ENCODE measurements at regions not wholly inside any gene's neighbourhood (a gene's known extent, or its start where the extent isn't known, plus 50 kb on each side); places are given as distances from the start of the nearest gene placed in this dataset.

GRCh38 chr2:126785862-126786261 is 112.8 kb upstream of the TEX51 start:
- no peak for DNase-seq (ENCODE audit: low read depth)
- peaks cover 2% of the 10 kb centered on the region for H3K27me3 ChIP-seq (ENCODE audit: control insufficient read depth, insufficient read depth, low read length)
- no peaks in the 10 kb centered on the region for H3K36me3 ChIP-seq (ENCODE audit: control insufficient read depth, insufficient read depth, low read length)
- no peak for TF ChIP-seq CTCF (IDR thresholded peaks at IDR 0.05; ENCODE audit: insufficient read depth, low read length, poor library complexity, severe bottlenecking)
- H3K4me3 ChIP-seq (ENCODE audit: low read depth, low read length): no peak overlapping the region

- no peak overlapping the region for H3K4me3 ChIP-seq (ENCODE audit: low read depth, low read length)
- DNase-seq (ENCODE audit: low read depth): no peak
- H3K36me3 ChIP-seq (ENCODE audit: control insufficient read depth, insufficient read depth, low read length): no peaks in the 10 kb centered on the region
- no peak for TF ChIP-seq CTCF (IDR thresholded peaks at IDR 0.05; ENCODE audit: insufficient read depth, low read length, poor library complexity, severe bottlenecking)
- H3K27me3 ChIP-seq (ENCODE audit: control insufficient read depth, insufficient read depth, low read length): peaks cover 2% of the 10 kb centered on the region
Measured at GRCh38 chr2:126786765-126787164, 111.9 kb upstream of the TEX51 start.

GRCh38 chr2:126787289-126787688 is 111.4 kb upstream of the TEX51 start:
- no peak overlapping the region for H3K4me3 ChIP-seq (ENCODE audit: low read depth, low read length)
- no peak for DNase-seq (ENCODE audit: low read depth)
- no peak for TF ChIP-seq CTCF (IDR thresholded peaks at IDR 0.05; ENCODE audit: insufficient read depth, low read length, poor library complexity, severe bottlenecking)
- peaks cover 2% of the 10 kb centered on the region for H3K27me3 ChIP-seq (ENCODE audit: control insufficient read depth, insufficient read depth, low read length)
- no peaks in the 10 kb centered on the region for H3K36me3 ChIP-seq (ENCODE audit: control insufficient read depth, insufficient read depth, low read length)

- no peak for TF ChIP-seq CTCF (IDR thresholded peaks at IDR 0.05; ENCODE audit: insufficient read depth, low read length, poor library complexity, severe bottlenecking)
- Histone ChIP-seq H3K4me3 (ENCODE audit: low read depth, low read length) (no peak overlapping the region), H3K36me3 (ENCODE audit: control insufficient read depth, insufficient read depth, low read length) (no peaks in the 10 kb centered on the region), H3K27me3 (ENCODE audit: control insufficient read depth, insufficient read depth, low read length) (peaks cover 2% of the 10 kb centered on the region)
- no peak for DNase-seq (ENCODE audit: low read depth)
Measured at GRCh38 chr2:126788113-126788512, 110.6 kb upstream of the TEX51 start.

- peaks cover 2% of the 10 kb centered on the region for H3K27me3 ChIP-seq (ENCODE audit: control insufficient read depth, insufficient read depth, low read length)
- H3K36me3 ChIP-seq (ENCODE audit: control insufficient read depth, insufficient read depth, low read length): no peaks in the 10 kb centered on the region
- DNase-seq (ENCODE audit: low read depth): no peak
- TF ChIP-seq CTCF (IDR thresholded peaks at IDR 0.05; ENCODE audit: insufficient read depth, low read length, poor library complexity, severe bottlenecking): no peak
- no peak overlapping the region for H3K4me3 ChIP-seq (ENCODE audit: low read depth, low read length)
Measured at GRCh38 chr2:126788652-126789051, 110.0 kb upstream of the TEX51 start.

GRCh38 chr2:126790987-126791780 is 107.5 kb upstream of the TEX51 start:
- DNase-seq (ENCODE audit: low read depth): no peak
- Histone ChIP-seq H3K36me3 (ENCODE audit: control insufficient read depth, insufficient read depth, low read length) (no peaks in the 10 kb centered on the region), H3K27me3 (ENCODE audit: control insufficient read depth, insufficient read depth, low read length) (peaks cover 2% of the 10 kb centered on the region), H3K4me3 (ENCODE audit: low read depth, low read length) (no peak overlapping the region)
- TF ChIP-seq CTCF (IDR thresholded peaks at IDR 0.05; ENCODE audit: insufficient read depth, low read length, poor library complexity, severe bottlenecking): no peak

Measured in kidney epithelial cell (primary cell).